GM18499 (cell line): ENCODE measurements at regions not wholly inside any gene's neighbourhood (a gene's known extent, or its start where the extent isn't known, plus 50 kb on each side); places are given as distances from the start of the nearest gene placed in this dataset.
"Not testable (repeated sequence)": the region's sequence is repeated elsewhere in the genome, so short reads cannot be mapped to it uniquely, and the experiment has no call there.

ENCODE experiments used
- ATAC-seq: cut with Tn5 transposase; IDR thresholded peaks from one replicate; pipeline ENCODE4 v1.9.1; 2021; ENCODE audit warnings: moderate number of reproducible peaks; ENCODE audit not compliant: insufficient read depth, unreplicated experiment

GRCh38 chr7:96770758-96771157 is 61.1 kb upstream of the SEM1 start:
- no peak for ATAC-seq

GRCh38 chr7:96772139-96772694 is 62.6 kb upstream of the SEM1 start:
- ATAC-seq: no peak

GRCh38 chr7:96773483-96773882 is 63.8 kb upstream of the SEM1 start:
- no peak for ATAC-seq

- no peak for ATAC-seq
Measured at GRCh38 chr7:96774358-96774757, 64.7 kb upstream of the SEM1 start.

- no peak for ATAC-seq
Measured at GRCh38 chr7:96775046-96775445, 65.4 kb upstream of the SEM1 start.

GRCh38 chr7:96778263-96778662 is 68.6 kb upstream of the SEM1 start:
- no peak for ATAC-seq

- ATAC-seq: no peak
Measured at GRCh38 chr7:96781919-96782318, 72.3 kb upstream of the SEM1 start.

GRCh38 chr7:96782686-96783298 is 73.1 kb upstream of the SEM1 start:
- ATAC-seq: not testable (repeated sequence)

- no peak for ATAC-seq
Measured at GRCh38 chr7:96784597-96784996, 75.0 kb upstream of the SEM1 start.

GRCh38 chr7:96786261-96786997 is 76.8 kb upstream of the SEM1 start:
- no peak for ATAC-seq

GRCh38 chr7:96786998-96787395 is 77.4 kb upstream of the SEM1 start:
- ATAC-seq: no peak

- no peak for ATAC-seq
Measured at GRCh38 chr7:96789914-96790313, 80.3 kb upstream of the SEM1 start.

- no peak for ATAC-seq
Measured at GRCh38 chr7:96792115-96792514, 82.5 kb upstream of the SEM1 start.

GRCh38 chr7:96794063-96794462 is 84.4 kb upstream of the SEM1 start:
- no peak for ATAC-seq

- no peak for ATAC-seq
Measured at GRCh38 chr7:96800122-96800521, 90.5 kb upstream of the SEM1 start.

- ATAC-seq: no peak
Measured at GRCh38 chr7:96800824-96801223, 91.2 kb upstream of the SEM1 start.

GRCh38 chr7:96819111-96819700 is 109.6 kb upstream of the SEM1 start:
- ATAC-seq: no peak

- ATAC-seq: not testable (repeated sequence)
Measured at GRCh38 chr7:96821131-96821530, 111.5 kb upstream of the SEM1 start.

- no peak for ATAC-seq
Measured at GRCh38 chr7:96822824-96823223, 113.2 kb upstream of the SEM1 start.

GRCh38 chr7:96823274-96823673 is 113.6 kb upstream of the SEM1 start:
- ATAC-seq: no peak

GRCh38 chr7:96824686-96825085 is 115.0 kb upstream of the SEM1 start:
- ATAC-seq: no peak
